Medulla oblongata (tissue), 1 donor: ENCODE measurements at regions not wholly inside any gene's neighbourhood (a gene's known extent, or its start where the extent isn't known, plus 50 kb on each side); places are given as distances from the start of the nearest gene placed in this dataset.
A peak's percentile ranks its signal among the peaks of the same experiment; 100 is the strongest.

Source experiments
- DNase-seq: peaks from one replicate; pipeline ENCODE4 v3.0.0-alpha.2; 2015; ENCODE audit errors: extremely low spot score

DNA sequence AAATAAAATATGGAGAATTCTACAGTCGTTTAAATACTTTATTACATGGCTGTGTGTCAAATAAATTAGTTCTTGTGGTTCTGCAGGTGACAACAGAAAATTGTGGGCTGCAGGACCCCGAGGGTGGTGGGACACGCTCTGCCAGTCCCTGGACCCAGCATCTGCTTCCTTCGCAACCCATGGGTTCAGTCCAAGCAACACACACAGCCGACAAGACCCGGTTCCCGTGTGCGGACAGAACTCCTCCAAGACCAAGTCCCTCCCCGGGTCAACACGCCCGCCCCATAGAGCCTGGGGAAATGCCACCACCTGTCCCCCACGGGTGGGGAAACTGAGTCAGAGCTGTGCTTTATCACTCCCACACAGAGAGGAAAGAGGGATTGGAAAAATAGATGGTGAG is 238.9 kb downstream of the BRD1 start:
- DNase-seq: no peak

DNA sequence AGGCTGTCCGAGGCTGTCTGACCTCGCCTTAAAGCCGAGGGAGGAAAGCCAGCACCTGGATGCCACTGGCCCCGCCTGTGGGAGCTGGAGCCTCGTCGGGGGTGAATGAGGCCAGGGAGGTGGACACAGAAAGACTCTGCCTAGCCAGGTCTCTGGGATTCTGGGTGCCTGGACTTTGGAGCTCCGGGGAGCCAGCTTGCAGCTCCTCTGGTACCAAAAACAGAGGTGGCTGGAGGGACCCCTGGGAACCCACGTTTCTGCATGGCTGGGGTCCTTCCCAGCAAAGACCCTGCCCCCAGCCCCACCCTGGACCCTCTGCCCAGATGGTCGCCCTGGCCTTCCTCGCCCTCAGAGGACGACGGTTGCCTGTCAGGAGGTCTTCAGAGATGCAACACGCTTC is 239.7 kb downstream of the BRD1 start:
- DNase-seq: no peak

DNA sequence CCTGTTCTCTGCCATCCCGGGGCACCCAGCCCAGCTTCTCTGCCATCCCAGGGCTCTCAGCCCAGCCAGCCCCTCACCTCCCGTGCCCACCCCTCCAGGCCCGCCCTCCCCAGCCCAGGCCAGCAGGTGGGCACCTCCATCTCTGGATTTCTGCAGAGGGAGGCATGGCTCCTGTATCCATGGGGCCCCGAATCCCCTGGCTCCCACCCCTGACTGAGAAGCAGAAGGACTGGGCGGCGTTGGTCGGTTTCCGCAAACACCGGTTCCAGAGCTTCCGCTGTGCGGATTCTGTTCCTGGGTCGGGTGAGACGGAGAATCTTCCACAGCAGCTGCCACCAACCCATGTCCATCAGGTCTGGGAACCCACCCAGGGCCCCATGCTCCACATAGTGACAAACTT is 240.3 kb downstream of the BRD1 start:
- DNase-seq: no peak

DNA sequence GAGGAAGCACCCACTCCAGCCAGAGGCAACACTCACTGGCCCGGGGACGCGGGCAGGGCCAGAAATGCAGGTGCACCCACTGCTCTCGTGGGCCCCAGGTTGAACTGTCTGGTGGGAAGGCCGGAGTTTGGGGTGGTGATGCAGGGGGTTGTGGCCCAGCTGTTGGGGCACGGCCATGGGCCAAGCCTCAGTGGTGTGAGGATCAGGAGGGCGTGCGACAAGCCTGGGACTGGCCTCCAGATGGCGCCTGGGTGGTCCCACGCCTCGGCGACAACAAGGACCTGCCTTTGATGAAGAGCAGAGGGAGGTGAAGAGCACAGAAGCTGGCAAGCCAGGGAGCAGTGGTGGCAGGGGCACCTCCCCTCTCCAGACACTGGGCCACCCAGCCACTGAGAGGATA is 240.8 kb downstream of the BRD1 start:
- no peak for DNase-seq

DNA sequence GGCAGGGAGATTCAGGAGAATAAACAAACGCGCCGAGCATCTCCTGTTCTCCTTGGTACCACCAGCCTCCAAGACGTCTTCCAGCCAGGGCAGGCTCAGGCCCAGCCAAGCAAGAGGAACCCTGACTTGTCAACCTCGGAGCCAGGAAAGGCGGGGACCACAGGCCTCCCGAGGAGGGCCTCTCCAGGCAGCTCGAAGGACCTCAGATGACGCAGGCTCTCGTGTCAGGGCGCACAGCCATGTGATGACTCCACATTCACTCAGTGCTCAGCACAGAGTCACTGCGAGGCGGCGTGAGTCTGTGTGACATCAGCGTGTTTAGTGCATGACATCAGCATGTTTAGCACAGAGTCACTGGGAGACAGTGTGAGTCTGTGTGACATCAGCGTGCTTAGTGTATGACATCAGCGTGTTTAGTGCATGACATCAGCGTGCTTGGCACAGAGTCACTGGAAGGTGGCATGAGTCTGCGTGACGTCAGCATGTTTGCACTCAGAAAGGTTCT is 241.4 kb downstream of the BRD1 start:
- no peak for DNase-seq

DNA sequence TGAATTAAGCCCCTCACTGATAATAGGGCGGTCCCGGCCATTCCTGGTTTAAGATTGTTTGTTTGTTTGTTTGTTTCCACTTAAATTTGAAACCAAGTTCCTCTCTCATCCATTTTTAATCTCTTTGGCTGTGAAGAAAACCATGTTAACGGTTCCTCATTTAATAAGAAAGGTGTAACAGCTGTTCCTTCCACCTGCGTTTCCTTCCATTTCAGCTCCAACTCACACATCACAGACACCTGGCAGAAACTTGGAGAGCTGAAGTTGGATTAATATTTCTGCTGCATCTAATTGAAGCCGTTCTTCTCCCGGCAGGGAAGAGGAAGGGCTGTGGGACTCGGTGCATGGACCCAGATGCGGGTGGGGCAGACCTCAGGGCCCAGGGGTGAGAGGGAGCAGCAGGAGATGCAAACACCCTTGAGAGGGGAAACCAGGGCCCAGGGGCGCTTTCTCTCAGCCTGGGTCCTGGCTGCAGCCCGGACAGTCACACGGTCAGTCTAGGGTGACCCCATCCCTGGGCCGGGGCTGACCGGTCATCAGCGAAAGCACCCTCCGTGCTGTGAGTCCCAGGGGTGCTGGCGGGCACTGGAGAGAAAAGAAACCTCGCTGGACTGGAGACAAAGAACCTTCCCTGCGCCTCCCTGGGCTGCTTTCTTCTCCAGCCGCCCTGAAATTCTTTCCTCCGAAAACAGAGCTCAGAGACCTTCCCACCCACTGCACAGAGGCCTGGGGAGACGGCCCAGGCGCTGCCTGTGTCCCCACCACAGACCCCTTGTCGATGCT is 242.0 kb downstream of the BRD1 start:
- no peak for DNase-seq

DNA sequence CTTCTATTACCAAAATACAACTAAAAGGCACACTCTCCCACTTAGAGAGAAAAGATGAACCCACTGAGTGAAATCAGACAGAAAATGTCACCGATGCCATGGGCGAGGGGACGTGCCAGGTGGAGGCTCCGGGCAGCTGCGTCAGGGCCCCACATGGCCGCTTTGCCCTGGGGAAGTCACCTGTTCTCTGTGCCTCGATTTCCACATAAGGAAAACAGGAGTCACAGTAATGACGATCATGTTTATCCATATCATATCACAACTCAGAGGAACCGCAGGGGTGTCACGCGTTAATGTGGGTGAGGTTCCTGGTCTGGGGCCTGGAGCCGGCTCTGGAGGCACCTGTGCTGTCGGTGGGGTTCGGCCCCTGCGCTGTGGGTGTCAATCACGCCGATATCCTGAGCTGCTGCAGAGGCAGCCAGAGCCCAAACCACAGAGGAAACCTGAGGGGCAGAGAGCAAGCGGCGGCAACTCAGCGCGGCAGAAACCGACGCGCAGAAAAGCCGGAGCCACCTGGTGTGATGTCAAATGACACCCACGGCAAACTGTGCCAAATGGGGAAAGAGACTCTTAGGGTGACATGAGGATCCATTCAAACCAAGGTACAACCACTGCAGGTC is 243.7 kb downstream of the BRD1 start:
- no peak for DNase-seq

DNA sequence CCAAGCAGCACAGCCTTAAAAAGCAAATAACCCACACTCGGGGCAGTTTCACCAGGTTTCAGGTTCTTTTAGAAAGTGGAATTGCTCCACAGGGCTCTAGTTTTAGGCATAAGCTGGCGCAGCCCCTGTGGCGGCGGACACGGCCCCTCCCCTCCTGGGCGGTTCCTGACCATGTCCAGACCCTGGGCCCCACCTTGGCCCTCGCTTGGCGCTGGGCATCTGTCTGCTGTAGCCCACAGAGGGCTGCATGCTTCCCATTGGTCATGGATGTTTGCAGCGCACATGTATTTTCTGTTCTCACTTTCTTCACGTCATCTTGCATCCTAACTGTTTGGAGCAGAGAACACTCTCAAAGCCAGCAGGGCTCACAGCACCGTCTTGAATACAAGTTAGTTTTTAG is 244.3 kb downstream of the BRD1 start:
- no peak for DNase-seq

DNA sequence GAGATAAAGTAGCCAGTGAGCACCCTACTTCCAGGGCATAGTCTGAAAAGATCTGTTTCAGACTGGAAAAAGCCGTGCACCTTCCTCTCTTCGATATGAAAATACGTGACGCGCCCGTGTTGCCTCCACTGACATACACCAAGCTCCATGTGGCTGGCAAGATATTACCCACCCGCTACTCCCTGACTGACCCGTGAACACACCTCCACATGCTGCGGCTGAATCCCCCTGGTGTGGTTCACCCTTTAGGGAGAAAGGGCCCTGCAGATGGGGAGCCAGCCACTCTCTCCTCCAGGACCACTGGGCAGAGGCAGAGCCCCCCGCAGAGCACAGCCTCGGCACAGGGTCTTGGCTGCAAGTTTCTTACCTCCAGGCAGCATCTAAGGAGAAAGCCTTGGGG is 245.0 kb downstream of the BRD1 start:
- DNase-seq: no peak

DNA sequence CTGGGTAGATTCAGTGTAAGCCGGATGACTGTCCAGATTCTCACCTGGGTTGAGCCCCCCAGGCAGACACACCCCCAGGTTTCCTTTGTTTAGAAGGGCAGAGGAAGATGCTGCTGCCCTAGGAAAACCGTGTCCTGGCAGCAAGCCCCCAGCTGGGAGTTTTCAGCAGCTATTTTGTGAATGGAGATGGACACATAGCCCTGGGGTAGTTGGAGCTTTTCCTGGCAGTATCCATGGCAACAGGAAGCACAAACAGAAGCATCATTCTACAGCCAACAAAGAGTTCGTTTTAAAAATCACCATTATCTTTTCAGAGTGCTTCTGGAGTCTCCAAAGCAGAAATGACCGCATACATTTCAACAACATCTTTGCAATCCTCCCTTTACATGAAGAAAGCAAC is 245.5 kb downstream of the BRD1 start:
- peak; percentile 91 for DNase-seq

DNA sequence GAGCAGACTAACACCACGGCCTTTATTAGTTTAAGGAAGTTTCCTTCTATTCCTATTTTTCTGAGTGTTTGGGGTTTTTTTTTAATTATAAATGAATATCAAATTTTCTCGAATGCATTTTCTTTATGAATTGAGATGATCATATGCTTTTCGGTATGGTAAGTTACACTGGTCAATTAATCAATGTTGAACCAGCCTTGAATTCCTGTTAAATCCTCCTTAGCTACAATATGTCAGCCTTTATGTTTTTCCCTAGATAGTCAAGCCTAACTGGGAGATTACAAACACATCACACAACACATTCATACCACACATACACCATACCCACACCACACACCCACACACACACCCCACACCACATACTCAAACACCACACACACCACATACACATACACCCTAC is 247.6 kb downstream of the BRD1 start:
- DNase-seq: no peak

DNA sequence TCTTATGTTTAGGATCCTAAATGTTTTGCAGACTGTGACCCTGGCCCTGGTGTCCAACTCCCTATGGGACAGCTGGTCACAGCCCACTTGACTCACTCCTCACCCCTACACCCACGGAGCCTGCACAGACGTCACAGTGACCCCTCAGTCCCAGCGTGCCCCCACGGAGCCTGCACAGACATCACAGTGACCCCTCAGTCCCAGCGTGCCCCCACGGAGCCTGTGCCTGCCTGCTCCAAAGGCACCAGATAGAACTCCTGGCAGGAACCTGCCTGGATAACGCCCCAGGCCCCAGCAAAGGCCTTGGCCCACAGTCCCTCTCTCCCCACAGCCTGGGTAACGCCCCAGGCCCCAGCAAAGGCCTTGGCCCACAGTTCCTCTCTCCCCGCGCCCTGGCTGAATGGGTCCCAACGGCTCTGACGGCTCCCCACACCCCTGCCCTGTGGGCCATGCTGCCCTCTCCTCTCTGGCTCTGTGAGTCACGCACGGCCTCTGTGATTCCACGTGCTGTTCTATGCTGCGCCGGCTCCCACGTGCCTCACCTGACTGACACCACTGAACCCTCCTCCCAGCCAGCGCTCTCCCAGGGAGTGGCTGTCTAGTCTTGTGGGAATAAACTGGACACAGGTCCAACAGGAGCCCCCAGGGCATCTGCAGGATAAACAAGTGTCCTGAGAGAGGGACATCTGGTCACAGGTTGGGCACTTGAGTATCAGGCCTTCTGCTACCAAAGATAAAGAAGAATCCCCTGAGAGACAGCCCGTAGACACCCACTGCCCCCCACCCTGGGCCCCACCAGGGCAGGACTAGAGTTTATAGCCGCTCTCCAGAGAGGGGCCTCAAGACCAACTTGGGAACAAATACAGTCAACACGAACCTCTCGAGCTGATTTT is 250.3 kb downstream of the BRD1 start:
- DNase-seq: no peak

DNA sequence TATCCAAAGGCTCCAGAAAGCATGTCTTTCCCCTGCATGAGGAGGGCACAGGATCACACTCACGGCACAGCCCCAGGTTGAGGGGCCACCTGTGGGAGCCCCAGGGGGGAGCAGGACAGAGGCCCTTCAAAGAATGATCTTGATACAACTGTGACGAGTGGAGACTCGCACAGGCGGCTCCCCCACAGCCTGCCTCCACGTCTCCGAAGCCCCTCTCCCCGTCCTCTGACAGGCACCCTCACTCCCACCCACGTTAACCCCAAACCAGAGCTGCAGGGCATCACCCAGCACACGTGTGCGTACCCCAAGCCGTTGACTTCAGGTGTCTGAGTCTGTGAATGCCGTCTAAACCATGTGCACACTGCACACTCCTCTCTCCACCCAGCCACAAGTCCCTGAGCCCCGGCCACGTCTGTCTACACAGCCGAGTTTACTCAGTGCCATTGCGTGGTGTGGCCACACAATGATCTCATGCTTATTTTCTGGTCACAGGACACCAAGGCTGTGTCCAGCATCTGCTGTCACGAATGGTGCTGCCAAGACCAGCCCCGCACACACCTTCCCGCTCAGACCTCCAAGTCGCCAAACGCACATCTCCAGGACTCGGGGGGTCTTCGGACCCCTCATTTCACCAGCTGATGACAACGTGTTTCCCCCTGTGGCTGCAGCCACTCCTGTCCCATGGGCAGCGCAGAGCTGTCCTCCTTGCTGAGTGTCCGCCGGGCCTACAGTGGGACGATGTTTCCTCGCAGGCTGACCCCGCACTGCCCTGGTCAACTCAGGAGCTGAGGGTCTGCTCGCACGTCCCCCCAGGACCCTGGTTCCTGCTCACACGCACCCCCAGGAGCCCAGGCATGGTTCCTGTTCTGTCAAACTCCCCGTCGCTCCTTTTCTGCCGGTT is 251.2 kb downstream of the BRD1 start:
- no peak for DNase-seq

DNA sequence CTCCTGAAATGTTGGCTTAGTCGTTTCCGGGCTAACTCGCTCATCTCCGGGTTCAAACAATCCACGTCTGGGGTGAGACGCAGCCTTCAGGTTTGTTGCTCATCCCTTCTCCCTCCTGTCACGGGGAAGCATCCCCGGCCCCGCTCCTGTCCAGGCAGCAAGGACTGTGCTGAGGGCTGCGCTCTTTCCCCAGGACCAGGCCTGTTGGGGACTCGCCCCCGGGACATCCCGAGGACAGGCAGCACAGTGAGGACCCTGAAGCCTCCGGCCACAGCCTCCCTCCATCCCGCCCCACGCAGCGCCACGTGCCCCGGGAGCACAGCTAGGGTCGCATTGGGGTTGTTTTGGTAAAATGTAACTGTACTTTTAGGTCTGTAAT is 252.0 kb downstream of the BRD1 start:
- DNase-seq: no peak

DNA sequence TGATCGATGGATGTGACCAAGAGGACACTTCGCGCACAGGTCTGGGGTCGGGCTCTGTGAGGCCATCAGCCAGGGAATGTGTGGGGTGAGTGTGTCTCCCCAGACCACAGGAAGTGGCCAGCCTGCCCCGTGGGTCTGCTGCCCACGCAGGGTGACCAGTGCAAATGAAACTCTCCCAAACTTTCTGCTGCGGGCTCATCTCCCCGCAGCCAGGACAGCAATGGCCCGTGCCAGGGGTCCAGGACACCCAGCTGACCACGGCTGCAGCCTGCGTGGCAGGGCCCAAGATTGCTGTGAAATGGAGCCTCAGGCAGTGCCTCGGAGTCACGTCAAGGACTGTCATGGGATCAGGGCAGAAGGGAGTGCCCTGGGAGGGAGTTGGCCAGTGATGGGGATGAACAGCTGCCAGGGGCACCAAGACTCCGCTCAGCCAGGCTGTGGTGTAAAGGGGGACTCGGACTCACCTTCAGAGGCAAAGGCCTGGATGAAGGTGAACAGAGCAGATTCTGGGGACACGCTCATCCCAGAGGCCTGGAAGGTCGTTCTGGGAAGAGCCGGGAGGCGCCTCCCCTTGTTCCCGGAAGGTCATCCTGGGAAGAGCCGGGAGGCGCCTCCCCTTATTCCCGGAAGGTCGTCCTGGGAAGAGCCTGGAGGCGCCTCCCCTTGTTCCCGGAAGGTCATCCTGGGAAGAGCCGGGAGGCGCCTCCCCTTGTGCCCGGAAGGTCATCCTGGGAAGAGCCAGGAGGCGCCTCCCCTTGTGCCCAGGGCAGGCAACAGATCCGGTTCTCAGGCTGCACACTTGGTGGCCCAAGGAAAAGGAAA is 252.6 kb downstream of the BRD1 start:
- DNase-seq: no peak

DNA sequence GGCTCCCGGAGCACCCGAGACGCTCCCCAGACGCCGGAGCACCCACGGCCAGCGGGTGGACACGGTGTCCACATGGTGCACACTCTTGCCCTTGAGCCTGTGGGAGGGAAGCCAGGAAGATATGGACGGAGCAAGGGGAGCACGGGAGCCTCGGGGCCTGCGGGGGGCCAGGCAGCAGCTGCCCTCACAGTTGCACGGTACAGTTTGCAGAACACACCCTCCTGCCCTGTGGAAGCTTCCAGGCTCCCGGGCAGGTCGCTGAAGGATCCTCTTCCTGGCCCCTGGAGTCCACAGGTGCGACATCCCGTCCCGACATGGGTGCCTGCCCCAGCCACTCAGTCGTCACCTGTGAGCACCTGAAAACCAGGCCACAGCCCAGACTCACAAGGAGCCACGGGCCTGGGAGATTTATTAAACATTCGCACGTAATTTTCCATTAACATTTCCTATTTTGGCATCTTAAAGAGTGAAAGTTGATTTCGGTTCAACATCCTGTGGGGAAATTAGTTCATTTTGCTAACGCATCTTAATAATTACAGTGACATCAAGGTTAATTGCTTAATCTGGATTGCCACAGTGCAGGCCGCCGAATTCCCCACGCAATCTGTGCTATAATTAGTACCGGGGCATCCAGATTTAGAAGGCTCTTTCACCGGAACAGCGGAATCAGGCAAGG is 253.3 kb downstream of the BRD1 start:
- no peak for DNase-seq

DNA sequence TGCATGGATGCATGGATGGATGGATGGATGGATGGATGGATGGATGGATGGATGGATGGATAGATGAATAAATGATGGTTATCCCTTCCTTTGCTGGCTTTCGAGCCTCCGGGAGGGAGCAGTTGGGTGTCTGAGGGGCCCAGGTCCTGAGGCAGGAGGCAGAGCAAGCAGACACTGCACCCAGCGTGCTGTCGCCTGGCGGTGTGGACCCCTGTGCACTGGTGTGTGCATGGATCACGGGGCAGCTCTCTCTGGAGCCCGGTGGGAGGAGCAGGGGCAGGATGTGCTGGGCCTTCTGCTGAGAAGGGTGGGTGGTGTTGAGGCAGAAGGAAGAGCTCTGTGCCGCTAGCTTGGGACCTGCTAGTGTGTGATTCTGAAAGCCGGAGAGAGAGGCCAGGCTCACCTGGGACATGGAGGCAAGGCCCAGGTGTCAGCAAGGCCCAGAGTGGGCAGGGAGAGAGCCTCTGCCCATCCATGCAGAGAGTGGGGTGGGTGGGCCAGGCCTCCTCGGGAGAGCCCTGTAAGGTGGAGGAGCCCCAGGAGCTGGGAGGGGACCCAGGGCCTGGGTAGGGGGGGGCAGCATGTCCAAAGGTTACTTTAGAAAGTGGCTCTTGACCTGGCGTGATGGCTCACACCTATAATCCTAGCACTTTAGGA is 254.4 kb downstream of the BRD1 start:
- DNase-seq: no peak

DNA sequence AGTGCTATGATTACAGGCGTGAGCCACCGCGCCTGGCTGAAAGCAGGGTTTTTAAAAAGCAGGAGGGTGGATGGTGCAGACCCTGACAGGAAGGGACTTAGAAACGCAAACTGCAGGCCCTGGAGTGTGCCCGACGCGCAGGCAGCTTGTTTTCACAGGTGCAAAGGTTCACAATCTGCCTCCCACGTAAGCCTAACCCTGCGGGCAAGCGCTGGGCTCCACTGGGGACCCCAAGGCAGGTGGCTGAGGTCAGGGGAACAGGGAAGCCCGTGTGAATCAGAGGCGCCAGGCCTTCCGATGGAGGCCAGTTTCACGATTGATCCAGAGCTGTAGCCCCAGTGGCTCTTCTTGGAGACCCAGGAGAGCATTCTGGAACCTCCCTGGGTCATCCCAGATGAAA is 256.3 kb downstream of the BRD1 start:
- DNase-seq: no peak

DNA sequence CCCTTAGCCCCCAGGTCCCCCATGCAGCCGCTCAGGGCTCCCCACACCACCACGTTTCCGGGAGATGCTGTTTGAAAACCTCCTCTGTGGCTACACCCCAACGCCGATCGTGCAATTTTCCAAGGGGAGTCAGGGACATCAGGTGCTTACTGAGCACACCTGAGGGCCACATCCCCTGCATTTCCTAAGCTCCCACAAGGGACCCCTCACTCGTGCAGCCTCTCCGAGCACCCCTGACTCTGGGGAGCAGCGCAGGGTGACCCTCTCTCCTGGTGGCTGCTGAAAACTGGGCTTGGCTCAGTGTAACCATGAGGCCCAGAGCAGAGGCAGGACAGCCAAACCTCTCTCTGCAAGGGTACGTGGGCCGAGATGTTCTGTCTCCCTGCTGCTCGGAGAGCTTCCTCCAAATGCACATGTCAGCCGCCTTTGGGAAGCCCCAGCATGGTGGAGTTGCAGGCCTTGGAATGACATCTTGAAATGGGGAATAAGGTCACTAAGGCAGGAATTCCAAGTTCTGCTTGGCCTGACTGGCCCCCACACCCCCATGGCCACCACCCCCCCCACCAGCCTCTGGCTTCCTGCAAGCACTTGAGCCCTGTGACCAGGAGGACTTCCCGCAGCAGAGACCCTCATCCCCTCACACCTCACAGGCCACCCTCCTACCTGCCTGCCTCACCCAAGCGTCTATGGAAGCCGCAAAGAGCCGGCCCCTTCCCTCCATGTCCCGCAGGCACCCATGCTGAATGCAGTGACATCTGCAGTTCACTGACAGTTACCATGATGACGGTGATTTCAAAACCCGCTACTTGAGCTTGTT is 257.4 kb downstream of the BRD1 start:
- no peak for DNase-seq
